DMS153 treated with DMSO at 0.1 percent for 48 hours (cell line): ENCODE measurements at regions not wholly inside any gene's neighbourhood (a gene's known extent, or its start where the extent isn't known, plus 50 kb on each side); places are given as distances from the start of the nearest gene placed in this dataset.
A peak's percentile ranks its signal among the peaks of the same experiment; 100 is the strongest.
"Not testable (repeated sequence)": the region's sequence is repeated elsewhere in the genome, so short reads cannot be mapped to it uniquely, and the experiment has no call there.

Source experiments
- DNase-seq: peaks from one replicate; lab custom pipeline; 2025; ENCODE audit not compliant: unreplicated experiment; lab: John Stamatoyannopoulos, UW

GRCh38 chr6:112923940-112924587, 576.9 kb downstream of the RFPL4B start:
- no peak for DNase-seq

- no peak for DNase-seq
These were observed 578.6 kb downstream of the RFPL4B start for GRCh38 chr6:112925702-112926101.

- no peak for DNase-seq
These were observed 580.7 kb downstream of the RFPL4B start for GRCh38 chr6:112927641-112928320.

- DNase-seq = no peak
These were observed 582.5 kb downstream of the RFPL4B start for GRCh38 chr6:112929641-112930040.

GRCh38 chr6:112931832-112932231, 584.7 kb downstream of the RFPL4B start:
- no peak for DNase-seq

GRCh38 chr6:112933947-112934346, 586.8 kb downstream of the RFPL4B start:
- DNase-seq = no peak

GRCh38 chr6:112934433-112935327, 587.5 kb downstream of the RFPL4B start:
- DNase-seq = no peak

- no peak for DNase-seq
These were observed 588.4 kb downstream of the RFPL4B start for GRCh38 chr6:112935402-112936078.

GRCh38 chr6:112936079-112936472, 588.9 kb downstream of the RFPL4B start:
- DNase-seq = no peak

- no peak for DNase-seq
These were observed 589.4 kb downstream of the RFPL4B start for GRCh38 chr6:112936504-112936903.

GRCh38 chr6:112937690-112938089, 590.6 kb downstream of the RFPL4B start:
- DNase-seq = not testable (repeated sequence)

GRCh38 chr6:112938650-112939049, 591.5 kb downstream of the RFPL4B start:
- DNase-seq = no peak

GRCh38 chr6:112939563-112939962, 592.4 kb downstream of the RFPL4B start:
- peak; percentile 61 for DNase-seq

- DNase-seq = no peak
These were observed 594.5 kb downstream of the RFPL4B start for GRCh38 chr6:112941613-112942012.

GRCh38 chr6:112946051-112946450, 598.9 kb downstream of the RFPL4B start:
- no peak for DNase-seq

GRCh38 chr6:112947507-112947906, 600.4 kb downstream of the RFPL4B start:
- DNase-seq = no peak

GRCh38 chr6:112951829-112952228, 604.7 kb downstream of the RFPL4B start:
- peak; percentile 38 for DNase-seq

GRCh38 chr6:112955743-112956142, 608.6 kb downstream of the RFPL4B start:
- not testable (repeated sequence) for DNase-seq

- no peak for DNase-seq
These were observed 609.8 kb downstream of the RFPL4B start for GRCh38 chr6:112956696-112957535.

- no peak for DNase-seq
These were observed 610.4 kb downstream of the RFPL4B start for GRCh38 chr6:112957536-112957916.
